ENCODE measurements at regions not wholly inside any gene's neighbourhood (a gene's known extent, or its start where the extent isn't known, plus 50 kb on each side); places are given as distances from the start of the nearest gene placed in this dataset.

DNA sequence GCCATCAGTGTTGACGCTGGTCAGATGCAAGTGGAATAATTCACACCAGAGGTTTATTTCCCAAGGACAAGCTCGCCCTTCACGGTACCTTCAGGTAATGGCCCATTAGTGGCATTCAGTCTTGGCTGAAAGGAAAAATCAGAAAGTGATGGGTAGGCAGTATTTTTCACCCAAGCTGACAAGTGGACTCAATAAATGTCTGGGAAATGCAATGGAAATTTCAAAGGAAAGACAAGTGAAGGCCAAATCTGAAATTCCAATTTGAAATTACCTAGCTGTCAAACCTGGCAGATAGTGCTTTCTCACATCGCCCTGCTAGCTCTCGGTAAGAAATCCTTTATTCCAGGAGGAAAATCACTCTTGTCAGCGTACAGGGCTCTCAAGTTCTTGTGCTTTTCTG, 413.5 kb downstream of the OCA2 start:
- H3K27me3 ChIP-seq, result no peaks in the 10 kb centered on the region
- DNase-seq, result no peak
- TF ChIP-seq, protein P1, sequence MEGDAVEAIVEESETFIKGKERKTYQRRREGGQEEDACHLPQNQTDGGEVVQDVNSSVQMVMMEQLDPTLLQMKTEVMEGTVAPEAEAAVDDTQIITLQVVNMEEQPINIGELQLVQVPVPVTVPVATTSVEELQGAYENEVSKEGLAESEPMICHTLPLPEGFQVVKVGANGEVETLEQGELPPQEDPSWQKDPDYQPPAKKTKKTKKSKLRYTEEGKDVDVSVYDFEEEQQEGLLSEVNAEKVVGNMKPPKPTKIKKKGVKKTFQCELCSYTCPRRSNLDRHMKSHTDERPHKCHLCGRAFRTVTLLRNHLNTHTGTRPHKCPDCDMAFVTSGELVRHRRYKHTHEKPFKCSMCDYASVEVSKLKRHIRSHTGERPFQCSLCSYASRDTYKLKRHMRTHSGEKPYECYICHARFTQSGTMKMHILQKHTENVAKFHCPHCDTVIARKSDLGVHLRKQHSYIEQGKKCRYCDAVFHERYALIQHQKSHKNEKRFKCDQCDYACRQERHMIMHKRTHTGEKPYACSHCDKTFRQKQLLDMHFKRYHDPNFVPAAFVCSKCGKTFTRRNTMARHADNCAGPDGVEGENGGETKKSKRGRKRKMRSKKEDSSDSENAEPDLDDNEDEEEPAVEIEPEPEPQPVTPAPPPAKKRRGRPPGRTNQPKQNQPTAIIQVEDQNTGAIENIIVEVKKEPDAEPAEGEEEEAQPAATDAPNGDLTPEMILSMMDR (IDR thresholded peaks at IDR 0.05), result no peak
- H3K9me3 ChIP-seq, result no peaks in the 10 kb centered on the region
- intact Hi-C loops (cut with DNase I), result no loop called here
- ATAC-seq, result no peak
- H3K4me3 ChIP-seq, result no peak overlapping the region
- no peaks in the 10 kb centered on the region for H3K4me1 ChIP-seq
- H3K27ac ChIP-seq, result no peak overlapping the region
- H3K36me3 ChIP-seq, result no peaks in the 10 kb centered on the region

DNA sequence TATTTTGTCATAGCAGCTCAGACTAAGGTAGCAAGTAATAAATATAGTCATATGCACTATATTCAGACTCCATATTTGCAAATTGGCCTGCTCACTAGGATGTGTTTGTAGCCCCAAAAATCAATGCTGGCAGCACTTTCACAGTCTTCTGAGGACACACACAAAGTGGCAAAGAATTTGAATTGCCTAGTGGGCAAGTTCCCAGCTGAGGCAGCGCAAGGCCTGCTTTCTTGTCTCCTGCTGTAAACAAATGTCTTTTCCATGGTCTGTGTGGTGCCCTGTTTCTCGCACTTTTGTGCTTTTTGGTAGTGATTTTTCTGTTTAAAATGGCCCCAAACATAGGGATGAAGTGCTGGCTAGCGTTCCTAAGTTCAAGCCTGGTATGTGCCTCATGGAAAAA, 416.0 kb downstream of the OCA2 start:
- no peaks in the 10 kb centered on the region for H3K9me3 ChIP-seq
- H3K27me3 ChIP-seq, result no peaks in the 10 kb centered on the region
- TF ChIP-seq, protein P1 (IDR thresholded peaks at IDR 0.05), result no peak
- no peaks in the 10 kb centered on the region for H3K4me1 ChIP-seq
- H3K36me3 ChIP-seq, result no peaks in the 10 kb centered on the region
- DNase-seq, result no peak
- intact Hi-C loops (cut with DNase I), result no loop called here
- no peak overlapping the region for H3K4me3 ChIP-seq
- no peak for ATAC-seq
- no peak overlapping the region for H3K27ac ChIP-seq

DNA sequence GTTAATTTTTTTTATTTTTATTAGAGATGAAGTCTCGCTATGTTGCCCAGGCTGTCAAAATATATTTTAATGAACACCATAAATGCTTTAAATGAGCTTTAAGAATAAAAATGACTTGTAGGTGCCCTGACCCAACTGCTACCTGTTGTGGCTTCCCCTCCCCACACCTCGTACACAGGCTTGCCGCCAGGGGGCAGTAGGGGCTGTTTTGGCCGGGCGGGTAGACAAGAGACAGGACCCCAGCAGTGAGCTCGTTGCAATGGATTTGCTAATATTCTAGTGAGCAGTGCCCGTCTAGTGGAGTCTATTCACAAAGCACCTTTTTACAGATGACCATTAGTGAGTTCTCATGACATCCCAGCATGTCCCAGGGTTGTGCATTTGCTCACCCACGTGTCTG, 418.1 kb downstream of the OCA2 start:
- ATAC-seq, result no peak
- H3K9me3 ChIP-seq, result no peaks in the 10 kb centered on the region
- no peaks in the 10 kb centered on the region for H3K27me3 ChIP-seq
- H3K27ac ChIP-seq, result no peak overlapping the region
- no peaks in the 10 kb centered on the region for H3K4me1 ChIP-seq
- no peak overlapping the region for H3K4me3 ChIP-seq
- TF ChIP-seq, protein P1 (IDR thresholded peaks at IDR 0.05), result no peak
- H3K36me3 ChIP-seq, result no peaks in the 10 kb centered on the region
- intact Hi-C loops (cut with DNase I), result no loop called here
- no peak for DNase-seq

DNA sequence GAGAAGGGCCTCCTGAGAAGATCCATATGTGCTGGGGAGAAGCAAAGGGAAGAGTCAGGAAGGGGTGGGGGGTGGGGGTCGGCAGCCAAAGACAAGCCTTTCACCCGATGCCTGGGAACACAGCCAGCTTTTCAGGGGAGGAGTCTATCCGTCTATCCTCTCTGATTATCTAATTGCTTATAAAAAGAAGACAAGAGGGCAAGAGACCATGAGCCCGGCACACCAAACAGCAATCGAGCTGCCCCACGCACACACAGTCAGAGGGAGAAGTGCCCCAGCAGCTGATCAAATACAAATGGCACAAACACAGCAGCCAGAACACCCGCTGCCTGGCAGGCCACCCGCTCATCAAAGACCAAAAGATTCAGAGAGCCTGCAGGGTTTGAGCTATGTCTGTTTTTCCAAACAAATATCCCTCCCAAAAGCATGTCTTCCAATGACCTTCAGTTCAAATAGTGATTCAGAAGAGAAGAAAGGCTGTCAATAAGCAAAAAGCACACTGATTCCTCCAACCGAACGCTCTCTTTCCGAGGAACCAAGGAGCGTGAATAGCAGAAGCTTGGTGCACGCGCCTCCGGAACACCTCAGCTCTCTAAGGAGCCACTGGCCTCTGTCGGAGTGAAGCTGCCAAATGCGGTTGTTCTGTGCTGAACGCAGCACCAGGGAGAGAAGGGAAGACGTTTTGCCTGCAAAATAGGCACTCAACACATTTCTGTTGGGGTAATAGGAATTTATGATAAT, 419.2 kb downstream of the OCA2 start:
- Histone ChIP-seq H3K4me1 (no peaks in the 10 kb centered on the region), H3K27me3 (no peaks in the 10 kb centered on the region), H3K36me3 (no peaks in the 10 kb centered on the region), H3K27ac (no peak overlapping the region), H3K9me3 (no peaks in the 10 kb centered on the region), H3K4me3 (no peak overlapping the region)
- no peak for DNase-seq
- ATAC-seq, result no peak
- TF ChIP-seq, protein P1 (IDR thresholded peaks at IDR 0.05), result no peak
- intact Hi-C loops (cut with DNase I), result no loop called here

DNA sequence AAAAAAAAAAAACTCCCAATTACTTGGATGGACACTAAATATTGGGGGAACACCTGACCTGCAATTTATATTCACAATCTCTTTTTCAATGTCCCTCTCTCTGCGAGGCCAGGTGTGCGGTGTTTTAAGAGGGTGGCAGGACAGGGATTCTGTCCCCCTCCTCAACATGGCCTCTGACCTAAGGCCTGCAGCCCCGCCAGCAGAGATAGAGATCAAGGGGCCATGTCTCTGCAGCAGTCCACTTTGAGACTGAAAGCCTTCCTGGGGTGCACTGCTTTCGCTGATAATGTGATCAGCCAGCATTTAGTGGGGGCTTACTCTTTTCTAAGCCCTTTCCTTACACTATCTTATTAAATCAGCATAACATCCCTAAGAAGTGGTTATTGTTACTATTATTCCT, 419.9 kb downstream of the OCA2 start:
- TF ChIP-seq, protein P1 (IDR thresholded peaks at IDR 0.05), result no peak
- no peaks in the 10 kb centered on the region for H3K27me3 ChIP-seq
- no peak for ATAC-seq

DNA sequence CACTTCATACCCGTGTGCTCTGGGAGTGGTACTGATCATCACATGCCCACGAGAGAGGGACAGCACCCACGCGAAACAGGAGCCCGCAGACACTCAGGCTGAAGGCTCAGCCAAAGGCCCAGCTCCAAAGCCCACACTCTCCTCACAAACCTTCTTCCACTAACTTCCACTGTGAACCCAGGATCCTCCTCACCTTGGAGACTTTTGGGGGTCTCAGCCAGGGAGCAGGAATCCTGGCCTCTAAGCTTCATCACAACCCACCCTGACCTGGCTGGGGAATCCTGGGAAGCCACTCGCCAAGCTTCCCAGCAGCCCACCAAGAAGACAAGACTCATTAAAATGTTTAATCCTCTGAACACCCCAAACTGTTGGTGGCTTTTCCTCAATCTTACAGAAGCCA, 421.2 kb downstream of the OCA2 start:
- H3K27ac ChIP-seq, result no peak overlapping the region
- TF ChIP-seq, protein P1 (IDR thresholded peaks at IDR 0.05), result no peak
- no peaks in the 10 kb centered on the region for H3K36me3 ChIP-seq
- H3K27me3 ChIP-seq, result no peaks in the 10 kb centered on the region
- H3K4me3 ChIP-seq, result no peak overlapping the region
- intact Hi-C loops (cut with DNase I), result no loop called here
- DNase-seq (no peak), ATAC-seq (no peak)
- no peaks in the 10 kb centered on the region for H3K9me3 ChIP-seq
- H3K4me1 ChIP-seq, result no peaks in the 10 kb centered on the region

More for the DNA sequence above, 419.9 kb downstream of the OCA2 start:
- DNase-seq, result no peak
- Histone ChIP-seq H3K27ac (no peak overlapping the region), H3K4me3 (no peak overlapping the region), H3K9me3 (no peaks in the 10 kb centered on the region), H3K4me1 (no peaks in the 10 kb centered on the region), H3K36me3 (no peaks in the 10 kb centered on the region)
- intact Hi-C loops (cut with DNase I), result no loop called here

Data from upper lobe of right lung (tissue), 1 donor.